HCT116 (cell line): ENCODE measurements at regions not wholly inside any gene's neighbourhood (a gene's known extent, or its start where the extent isn't known, plus 50 kb on each side); places are given as distances from the start of the nearest gene placed in this dataset.

Experiments used
- ATAC-seq: fragments of 200-7000 bp; cut with Tn5 transposase; 2 replicates; pipeline ENCODE4 v1.9.1; 2020; ENCODE audit warnings: mild to moderate bottlenecking, moderate library complexity
- BruUV-seq: library from RNA; stranded (reverse); fragments of 400-500 nt; replicated peaks from 2 replicates; lab custom pipeline; 2021; lab: Mats Ljungman, UMichigan
- CTCF ChIA-PET: fragments of 300-600 bp; sonication (Branson Sonifier 250); formaldehyde crosslinking; loops from one replicate; lab custom pipeline; 2021; ENCODE audit warnings: antibody characterized with exemption; lab: Charles Lee
- POLR2A ChIA-PET: fragments of 300-600, 350-600 bp; sonication (Branson Sonifier 250); formaldehyde crosslinking; loops from one replicate; lab custom pipeline; 2021; ENCODE audit warnings: antibody characterized with exemption; lab: Charles Lee
- RAD21 ChIA-PET, 2 experiments: fragments of 300-600 bp; sonication (Branson Sonifier 250); formaldehyde crosslinking; loops; one replicate each; lab custom pipeline; 2023; ENCODE audit warnings: low total read pairs in 2 of 2; ENCODE audit not compliant: uncharacterized antibody in 2 of 2, unreplicated experiment in 2 of 2, low non-redundant PET in 1 of 2; lab: Charles Lee
- DNase-seq: peaks from one replicate; pipeline ENCODE4 v3.0.0-alpha.2; 2010; ENCODE audit warnings: low read depth, low spot score
- H2AFZ ChIP-seq: fragments of 200-600 bp; shearing (Covaris generic), sonication (generic); 2 replicates; pipeline ENCODE4 v1.6.1; 2017; ENCODE audit warnings: low read depth, mixed run types, mixed read lengths, antibody characterized with exemption, low read length; ENCODE audit not compliant: poor library complexity, severe bottlenecking
- H3K27ac ChIP-seq: 2 replicates; pipeline ENCODE4 v1.5.1; 2012; ENCODE audit warnings: low read depth, low read length
- H3K27me3 ChIP-seq: fragments of 200-600 bp; sonication (generic); 2 replicates; pipeline ENCODE4 v1.6.1; 2016; ENCODE audit warnings: mixed run types, low read length, mixed read lengths; ENCODE audit not compliant: insufficient read depth
- H3K36me3 ChIP-seq, 2 experiments: fragments of 200-500 bp in 1 of 2; fragments of 200-600 bp in 1 of 2; sonication (Bioruptor generic) in 1 of 2; sonication (generic) in 1 of 2; 2 replicates each; pipeline versions ENCODE4 v1.5.1 to v1.6.1; 2014 to 2016; ENCODE audit warnings: low read length in 2 of 2, inconsistent platforms in 1 of 2, mixed read lengths in 1 of 2, mixed run types in 1 of 2; ENCODE audit not compliant: insufficient read depth in 2 of 2, control insufficient read depth in 1 of 2
- H3K4me1 ChIP-seq, 2 experiments: fragments of 200-600 bp in 1 of 2; sonication (generic) in 1 of 2; 2 replicates each; pipeline versions ENCODE4 v1.5.1 to v1.6.1; 2012 to 2017; ENCODE audit warnings: low read length in 2 of 2, inconsistent platforms in 1 of 2, mild to moderate bottlenecking in 1 of 2, mixed read lengths in 1 of 2, mixed run types in 1 of 2, moderate library complexity in 1 of 2; ENCODE audit not compliant: insufficient read depth in 2 of 2, control insufficient read depth in 1 of 2
- H3K4me2 ChIP-seq: fragments of 200-600 bp; sonication (generic); 2 replicates; pipeline ENCODE4 v1.6.1; 2017; ENCODE audit warnings: mixed run types, low read length, mixed read lengths
- H3K4me3 ChIP-seq, 2 experiments: fragments of 200-600 bp in 1 of 2; sonication (generic) in 1 of 2; replicated peaks in 1 of 2; 2 replicates each; pipeline ENCODE4 v1.5.1; 2011 to 2016; ENCODE audit warnings: low read length in 2 of 2, control low read depth in 1 of 2, low read depth in 1 of 2, mild to moderate bottlenecking in 1 of 2, mixed read lengths in 1 of 2, mixed run types in 1 of 2
- H3K79me2 ChIP-seq: fragments of 200-600 bp; sonication (generic); 2 replicates; pipeline ENCODE4 v1.6.1; 2017; ENCODE audit warnings: mild to moderate bottlenecking, mixed run types, low read length, moderate library complexity, mixed read lengths; ENCODE audit not compliant: insufficient read depth
- H3K9ac ChIP-seq: fragments of 200-600 bp; sonication (generic); 2 replicates; pipeline ENCODE4 v1.6.1; 2016; ENCODE audit warnings: low read length, mixed read lengths
- H3K9me2 ChIP-seq: fragments of 200-600 bp; sonication (generic), shearing (Covaris generic); 2 replicates; pipeline ENCODE4 v1.6.1; 2017; ENCODE audit warnings: mixed run types, mild to moderate bottlenecking, moderate library complexity; ENCODE audit not compliant: insufficient read depth
- H3K9me3 ChIP-seq, 2 experiments: fragments of 200-500 bp in 1 of 2; fragments of 200-600 bp in 1 of 2; sonication (Bioruptor generic) in 1 of 2; sonication (generic) in 1 of 2; 2 replicates each; pipeline ENCODE4 v1.6.1; 2014 to 2017; ENCODE audit warnings: low read length in 2 of 2, mixed read lengths in 2 of 2, inconsistent platforms in 1 of 2, low read depth in 1 of 2, mild to moderate bottlenecking in 1 of 2, mixed run types in 1 of 2, moderate library complexity in 1 of 2; ENCODE audit not compliant: control insufficient read depth in 1 of 2, insufficient read depth in 1 of 2
- H4K20me1 ChIP-seq: fragments of 200-600 bp; sonication (generic), shearing (Covaris generic); 2 replicates; pipeline ENCODE4 v1.6.1; 2017; ENCODE audit warnings: mixed run types, mild to moderate bottlenecking, moderate library complexity; ENCODE audit not compliant: insufficient read depth
- CBX3 ChIP-seq: IDR thresholded peaks from 2 replicates; pipeline ENCODE4 v1.6.1; 2012; ENCODE audit warnings: low read depth
- CEBPB ChIP-seq: IDR thresholded peaks from 2 replicates; pipeline ENCODE4 v1.6.1; 2012; ENCODE audit warnings: low read depth
- EZH2 ChIP-seq: fragments of 200-600 bp; sonication (generic); IDR thresholded peaks from 2 replicates; pipeline ENCODE4 v1.6.1; 2017; ENCODE audit warnings: antibody characterized with exemption, mixed run types
- EZH2phosphoT487 ChIP-seq: fragments of 200-600 bp; IDR thresholded peaks from 2 replicates; pipeline ENCODE4 v1.6.1; 2018; ENCODE audit warnings: antibody characterized with exemption, borderline replicate concordance
- FOSL1 ChIP-seq: IDR thresholded peaks from 2 replicates; pipeline ENCODE4 v1.6.1; 2012; ENCODE audit warnings: low read depth
- JUND ChIP-seq: IDR thresholded peaks from 2 replicates; pipeline ENCODE4 v1.6.1; 2012
- POLR2A ChIP-seq: IDR thresholded peaks from 2 replicates; pipeline ENCODE4 v1.7.0; 2011; ENCODE audit warnings: borderline replicate concordance; ENCODE audit not compliant: insufficient read depth, insufficient read length; ENCODE audit errors: extremely low read depth
- POLR2AphosphoS5 ChIP-seq: IDR thresholded peaks from 2 replicates; pipeline ENCODE4 v1.6.1; 2011; ENCODE audit warnings: mild to moderate bottlenecking, low read depth, low read length, moderate library complexity
- RAD21 ChIP-seq: IDR thresholded peaks from 2 replicates; pipeline ENCODE4 v1.6.1; 2012; ENCODE audit warnings: low read depth, mild to moderate bottlenecking
- SIN3A ChIP-seq: IDR thresholded peaks from 2 replicates; pipeline ENCODE4 v1.6.1; 2012; ENCODE audit warnings: low read depth
- SP1 ChIP-seq: IDR thresholded peaks from 2 replicates; pipeline ENCODE4 v1.6.1; 2012; ENCODE audit warnings: low read depth
- SRF ChIP-seq: IDR thresholded peaks from 2 replicates; pipeline ENCODE4 v1.6.1; 2012; ENCODE audit warnings: low read depth
- TCF7L2 ChIP-seq: IDR thresholded peaks from 2 replicates; pipeline ENCODE4 v1.7.0; 2011; ENCODE audit warnings: borderline replicate concordance, inconsistent platforms; ENCODE audit not compliant: insufficient read depth, insufficient read length; ENCODE audit errors: extremely low read depth
- YY1 ChIP-seq: IDR thresholded peaks from 2 replicates; pipeline ENCODE4 v1.6.1; 2011; ENCODE audit warnings: low read length, low read depth, moderate library complexity, mild to moderate bottlenecking; ENCODE audit not compliant: insufficient replicate concordance; ENCODE audit errors: extremely low read depth
- ZFX ChIP-seq: fragments of 450-650 bp; IDR thresholded peaks from 2 replicates; pipeline ENCODE4 v1.6.1; 2017
- ZNF274 ChIP-seq: fragments of 200-500 bp; sonication (Bioruptor generic); IDR thresholded peaks from 2 replicates; pipeline ENCODE4 v1.6.1; 2014; ENCODE audit warnings: mild to moderate bottlenecking, low read depth, low read length, inconsistent platforms
- intact Hi-C: fragments of 100-400 bp; cut with micrococcal nuclease; formaldehyde crosslinking; loops from 2 replicates; pipeline ENCODE4 v1.10.0; 2022
- TF ChIP-seq, protein P1 (sequence below): IDR thresholded peaks from 2 replicates; pipeline ENCODE4 v1.6.1; 2012
- TF ChIP-seq, protein P2 (sequence below): IDR thresholded peaks from 2 replicates; pipeline ENCODE4 v1.6.1; 2012; ENCODE audit warnings: low read depth
- TF ChIP-seq, protein P3 (sequence below): IDR thresholded peaks from 2 replicates; pipeline ENCODE4 v1.6.1; 2012
- TF ChIP-seq, protein P4 (sequence below): IDR thresholded peaks from 2 replicates; pipeline ENCODE4 v1.6.1; 2011; ENCODE audit warnings: mild to moderate bottlenecking, low read length, moderate library complexity; ENCODE audit not compliant: insufficient replicate concordance; ENCODE audit errors: extremely low read depth

DNA sequence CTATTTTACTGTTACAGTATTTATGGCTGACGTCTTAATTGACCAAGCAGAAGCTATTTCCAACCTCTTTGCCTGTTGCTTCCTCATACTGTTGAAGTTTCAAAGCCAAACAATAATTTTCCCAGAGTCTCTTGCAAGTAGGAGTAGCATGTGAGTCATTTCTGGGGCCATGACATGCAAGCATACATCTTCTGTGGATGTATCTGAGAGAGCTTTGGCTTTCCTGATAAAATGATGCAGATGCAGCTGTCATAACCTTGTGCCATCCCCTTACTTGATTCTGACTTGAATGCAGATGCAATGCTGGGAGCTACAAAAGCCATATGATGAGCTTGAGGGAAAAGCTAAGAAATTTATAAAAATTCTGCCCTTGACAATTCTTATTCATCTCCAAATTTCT lies 243.1 kb upstream of the TENM4 start:
- ChIA-PET POLR2A (no interaction called here), CTCF (no interaction called here)
- no TSS peak for BruUV-seq

More for the DNA sequence above, 243.1 kb upstream of the TENM4 start:
- ATAC-seq (no peak), DNase-seq (no peak)
- Histone ChIP-seq H3K4me1 (no peaks in the 10 kb centered on the region), H3K9me3 (peaks cover 0 to 3% of the 10 kb centered on the region in 2 experiments; a peak in 1 of 4 replicates), H2AFZ (no peak overlapping the region), H3K9me2 (no peaks in the 10 kb centered on the region), H3K36me3 (no peaks in the 10 kb centered on the region), H3K9ac (no peak overlapping the region), H3K27me3 (no peaks in the 10 kb centered on the region), H3K27ac (no peak overlapping the region), H3K4me2 (no peak overlapping the region), H3K79me2 (no peaks in the 10 kb centered on the region), H3K4me3 (no peak overlapping the region), H4K20me1 (no peaks in the 10 kb centered on the region)
- intact Hi-C loops: no loop called here
- no peak for TF ChIP-seq CBX3
- no peak for TF ChIP-seq POLR2A
- no peak for TF ChIP-seq SP1
- no peak for TF ChIP-seq RAD21
- TF ChIP-seq EZH2: no peak
- TF ChIP-seq, protein P1, sequence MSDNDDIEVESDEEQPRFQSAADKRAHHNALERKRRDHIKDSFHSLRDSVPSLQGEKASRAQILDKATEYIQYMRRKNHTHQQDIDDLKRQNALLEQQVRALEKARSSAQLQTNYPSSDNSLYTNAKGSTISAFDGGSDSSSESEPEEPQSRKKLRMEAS: no peak
- no peak for TF ChIP-seq CEBPB
- no peak for TF ChIP-seq FOSL1
- no peak for TF ChIP-seq POLR2AphosphoS5
- TF ChIP-seq JUND: no peak
- no peak for TF ChIP-seq TCF7L2
- no peak for TF ChIP-seq ZFX
- no peak for TF ChIP-seq ZNF274
- TF ChIP-seq, protein P2, sequence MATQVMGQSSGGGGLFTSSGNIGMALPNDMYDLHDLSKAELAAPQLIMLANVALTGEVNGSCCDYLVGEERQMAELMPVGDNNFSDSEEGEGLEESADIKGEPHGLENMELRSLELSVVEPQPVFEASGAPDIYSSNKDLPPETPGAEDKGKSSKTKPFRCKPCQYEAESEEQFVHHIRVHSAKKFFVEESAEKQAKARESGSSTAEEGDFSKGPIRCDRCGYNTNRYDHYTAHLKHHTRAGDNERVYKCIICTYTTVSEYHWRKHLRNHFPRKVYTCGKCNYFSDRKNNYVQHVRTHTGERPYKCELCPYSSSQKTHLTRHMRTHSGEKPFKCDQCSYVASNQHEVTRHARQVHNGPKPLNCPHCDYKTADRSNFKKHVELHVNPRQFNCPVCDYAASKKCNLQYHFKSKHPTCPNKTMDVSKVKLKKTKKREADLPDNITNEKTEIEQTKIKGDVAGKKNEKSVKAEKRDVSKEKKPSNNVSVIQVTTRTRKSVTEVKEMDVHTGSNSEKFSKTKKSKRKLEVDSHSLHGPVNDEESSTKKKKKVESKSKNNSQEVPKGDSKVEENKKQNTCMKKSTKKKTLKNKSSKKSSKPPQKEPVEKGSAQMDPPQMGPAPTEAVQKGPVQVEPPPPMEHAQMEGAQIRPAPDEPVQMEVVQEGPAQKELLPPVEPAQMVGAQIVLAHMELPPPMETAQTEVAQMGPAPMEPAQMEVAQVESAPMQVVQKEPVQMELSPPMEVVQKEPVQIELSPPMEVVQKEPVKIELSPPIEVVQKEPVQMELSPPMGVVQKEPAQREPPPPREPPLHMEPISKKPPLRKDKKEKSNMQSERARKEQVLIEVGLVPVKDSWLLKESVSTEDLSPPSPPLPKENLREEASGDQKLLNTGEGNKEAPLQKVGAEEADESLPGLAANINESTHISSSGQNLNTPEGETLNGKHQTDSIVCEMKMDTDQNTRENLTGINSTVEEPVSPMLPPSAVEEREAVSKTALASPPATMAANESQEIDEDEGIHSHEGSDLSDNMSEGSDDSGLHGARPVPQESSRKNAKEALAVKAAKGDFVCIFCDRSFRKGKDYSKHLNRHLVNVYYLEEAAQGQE: no peak
- TF ChIP-seq YY1: no peak
- no peak for TF ChIP-seq SIN3A
- TF ChIP-seq, protein P3, sequence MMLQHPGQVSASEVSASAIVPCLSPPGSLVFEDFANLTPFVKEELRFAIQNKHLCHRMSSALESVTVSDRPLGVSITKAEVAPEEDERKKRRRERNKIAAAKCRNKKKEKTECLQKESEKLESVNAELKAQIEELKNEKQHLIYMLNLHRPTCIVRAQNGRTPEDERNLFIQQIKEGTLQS: no peak
- no peak for TF ChIP-seq SRF
- TF ChIP-seq, protein P4, sequence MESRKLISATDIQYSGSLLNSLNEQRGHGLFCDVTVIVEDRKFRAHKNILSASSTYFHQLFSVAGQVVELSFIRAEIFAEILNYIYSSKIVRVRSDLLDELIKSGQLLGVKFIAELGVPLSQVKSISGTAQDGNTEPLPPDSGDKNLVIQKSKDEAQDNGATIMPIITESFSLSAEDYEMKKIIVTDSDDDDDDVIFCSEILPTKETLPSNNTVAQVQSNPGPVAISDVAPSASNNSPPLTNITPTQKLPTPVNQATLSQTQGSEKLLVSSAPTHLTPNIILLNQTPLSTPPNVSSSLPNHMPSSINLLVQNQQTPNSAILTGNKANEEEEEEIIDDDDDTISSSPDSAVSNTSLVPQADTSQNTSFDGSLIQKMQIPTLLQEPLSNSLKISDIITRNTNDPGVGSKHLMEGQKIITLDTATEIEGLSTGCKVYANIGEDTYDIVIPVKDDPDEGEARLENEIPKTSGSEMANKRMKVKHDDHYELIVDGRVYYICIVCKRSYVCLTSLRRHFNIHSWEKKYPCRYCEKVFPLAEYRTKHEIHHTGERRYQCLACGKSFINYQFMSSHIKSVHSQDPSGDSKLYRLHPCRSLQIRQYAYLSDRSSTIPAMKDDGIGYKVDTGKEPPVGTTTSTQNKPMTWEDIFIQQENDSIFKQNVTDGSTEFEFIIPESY: no peak
- TF ChIP-seq EZH2phosphoT487: no peak
- RAD21 ChIA-PET: no interaction called here
